SK-MEL-5 (cell line): ENCODE measurements at regions not wholly inside any gene's neighbourhood (a gene's known extent, or its start where the extent isn't known, plus 50 kb on each side); places are given as distances from the start of the nearest gene placed in this dataset.

ENCODE experiments used
- DNase-seq: peaks from one replicate; pipeline ENCODE4 v3.0.0-alpha.2; 2016; ENCODE audit warnings: low read depth, low spot score
- in situ Hi-C: cut with HindIII; loops from 2 replicates; pipeline ENCODE4 v1.10.0; 2016; ENCODE audit warnings: low sequenced_read_pairs, high pct_unique_total_duplicates, low pct_unique_long_range_greater_than_20kb

DNA sequence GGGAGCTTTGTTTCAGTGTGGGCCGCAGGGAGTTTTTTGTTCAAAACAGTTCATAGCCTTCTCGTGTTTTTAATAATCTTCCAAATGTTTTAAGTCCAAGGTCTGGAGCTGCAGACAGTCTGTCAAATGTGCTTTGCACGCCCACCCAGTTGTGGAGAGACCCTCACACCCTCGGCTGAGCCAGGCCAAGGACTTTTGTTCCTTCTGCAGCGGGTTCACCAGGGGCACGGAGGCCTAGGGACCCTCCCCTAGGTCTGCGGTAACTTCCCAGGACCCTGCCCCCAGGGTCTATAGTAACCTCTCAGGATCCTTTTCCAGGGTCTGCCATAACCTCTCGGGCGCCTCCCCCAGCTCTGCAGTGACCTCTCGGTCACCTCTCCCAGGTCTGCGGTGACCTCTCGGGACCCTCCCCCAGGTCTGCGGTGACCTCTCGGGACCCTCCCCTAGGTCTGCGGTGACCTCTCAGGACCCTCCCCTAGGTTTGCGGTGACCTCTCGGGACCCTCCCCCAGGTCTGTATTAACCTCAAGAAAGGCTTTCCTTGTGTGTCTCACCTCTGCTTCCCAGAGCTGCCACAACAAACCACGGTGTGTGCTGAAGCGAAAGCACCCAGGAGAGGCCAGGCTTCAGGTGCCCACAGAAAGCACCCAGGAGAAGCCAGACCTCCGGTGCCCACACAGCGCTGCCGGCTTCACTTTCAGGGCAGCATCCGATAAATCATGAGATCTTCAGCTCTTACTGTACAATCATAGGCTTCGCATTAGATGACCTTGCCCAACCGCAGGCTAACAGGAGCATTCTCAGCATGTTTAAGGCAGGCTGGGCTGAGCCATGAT lies 301.9 kb upstream of the SALL3 start:
- no peak for DNase-seq

DNA sequence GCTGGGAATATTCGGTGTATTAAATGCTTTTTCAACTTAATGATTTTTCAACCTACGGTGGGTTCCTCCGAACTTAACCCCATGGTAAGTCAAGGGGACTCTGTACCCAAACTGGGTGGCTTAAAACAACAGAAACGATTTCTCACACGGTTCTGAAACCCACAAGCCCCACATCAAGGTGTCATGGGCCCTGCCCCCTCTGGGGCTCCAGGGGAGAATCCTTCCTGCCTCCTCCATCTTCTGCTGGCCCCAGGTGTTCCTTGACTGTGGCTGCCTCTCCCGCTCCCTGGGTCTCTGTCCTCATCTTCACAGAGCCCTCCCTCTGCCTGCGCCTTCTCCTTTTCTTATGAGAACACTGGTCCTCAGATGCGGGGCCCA lies 301.3 kb upstream of the SALL3 start:
- in situ Hi-C loops: no loop called here
- DNase-seq: no peak

More for the DNA sequence above, 301.9 kb upstream of the SALL3 start:
- in situ Hi-C loops: no loop called here

DNA sequence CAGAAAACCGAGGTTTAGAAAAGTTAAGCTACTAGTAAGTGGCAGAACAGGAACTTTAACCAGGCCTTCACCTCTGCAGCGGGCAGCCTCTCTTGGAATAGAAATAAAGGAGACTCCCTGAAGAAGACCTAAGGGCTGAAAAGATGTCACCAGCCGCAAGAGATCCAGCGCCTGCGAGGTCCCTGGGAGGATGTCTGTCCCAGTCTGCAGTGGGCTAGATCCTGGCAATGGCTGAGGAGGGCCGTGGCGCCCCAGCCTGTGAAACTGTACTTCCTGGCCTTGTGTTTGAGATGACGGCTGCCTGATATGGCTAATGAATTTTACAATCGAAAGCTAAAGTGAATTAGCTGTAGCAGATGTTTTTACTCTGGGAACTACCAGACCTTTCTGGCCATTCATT lies 300.6 kb upstream of the SALL3 start:
- in situ Hi-C loops: no loop called here
- DNase-seq: no peak

DNA sequence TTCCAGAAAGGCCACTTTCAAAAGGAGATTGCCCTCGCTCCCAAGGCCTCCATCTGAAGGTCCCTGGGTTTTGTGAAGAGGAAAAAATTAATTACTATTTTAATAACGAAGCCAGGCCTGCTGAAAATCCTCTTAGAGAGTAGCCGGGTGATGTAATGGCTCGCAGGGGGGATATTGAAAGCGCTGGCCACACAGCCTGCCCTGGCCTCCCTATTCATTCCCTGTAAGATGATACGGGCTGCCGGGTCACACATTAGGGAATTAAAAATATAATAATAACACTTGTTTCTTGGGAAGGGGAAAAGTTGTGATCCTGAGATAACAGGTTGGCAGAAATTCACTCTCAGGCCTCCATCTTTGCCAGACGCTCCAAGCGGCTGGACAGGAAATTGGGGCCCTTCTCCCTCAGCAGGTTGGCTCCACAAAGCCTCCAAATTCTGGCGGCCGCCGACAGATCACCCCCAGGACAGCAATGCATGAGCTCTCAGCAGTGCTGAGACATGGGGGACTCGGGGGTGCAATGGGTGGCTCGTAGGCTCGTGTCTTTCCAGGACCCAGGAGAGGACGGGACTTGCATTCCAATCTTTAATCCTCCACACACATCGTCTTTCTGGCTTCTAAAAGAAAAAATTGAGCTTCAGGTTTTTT lies 299.9 kb upstream of the SALL3 start:
- no peak for DNase-seq
- in situ Hi-C loops: no loop called here

DNA sequence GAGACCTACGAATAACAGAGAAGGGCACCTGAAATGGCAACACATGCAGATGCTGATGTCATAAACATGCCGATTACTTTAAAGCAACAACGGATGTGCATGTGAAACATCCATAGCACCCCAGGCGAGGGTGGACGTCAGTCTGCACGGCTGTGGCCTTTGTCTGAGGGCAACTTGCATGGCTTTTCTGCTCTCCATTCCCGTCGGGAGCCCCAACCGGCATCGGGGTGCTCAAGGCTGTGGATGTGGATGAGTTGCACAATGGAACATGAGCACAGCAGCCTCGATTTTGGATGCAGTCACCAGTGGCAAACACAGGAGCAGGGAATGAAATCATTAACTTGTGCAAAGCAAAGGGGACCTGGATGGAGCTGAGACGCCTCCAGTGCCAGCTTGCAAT lies 298.2 kb upstream of the SALL3 start:
- DNase-seq: no peak
- in situ Hi-C loops: no loop called here

DNA sequence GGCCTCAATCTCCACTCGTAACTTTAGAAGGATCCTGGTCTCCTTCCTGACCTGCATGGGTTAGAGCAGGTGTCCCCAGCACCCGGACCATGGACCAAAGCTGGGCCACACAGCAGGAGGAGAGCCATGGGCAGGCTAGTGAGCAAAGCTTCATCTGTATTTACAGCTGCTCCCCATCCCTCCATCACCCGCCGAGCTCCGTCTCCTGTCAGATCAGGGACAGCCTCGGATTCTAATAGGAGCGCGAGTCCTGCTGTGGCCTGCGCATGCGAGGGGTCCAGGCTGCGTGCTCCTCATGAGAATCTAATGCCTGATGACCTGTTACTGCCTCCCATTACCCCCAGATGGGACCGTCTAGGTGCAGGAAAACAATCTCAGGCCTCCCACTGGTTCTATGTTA lies 297.7 kb upstream of the SALL3 start:
- in situ Hi-C loops: no loop called here
- DNase-seq: no peak

DNA sequence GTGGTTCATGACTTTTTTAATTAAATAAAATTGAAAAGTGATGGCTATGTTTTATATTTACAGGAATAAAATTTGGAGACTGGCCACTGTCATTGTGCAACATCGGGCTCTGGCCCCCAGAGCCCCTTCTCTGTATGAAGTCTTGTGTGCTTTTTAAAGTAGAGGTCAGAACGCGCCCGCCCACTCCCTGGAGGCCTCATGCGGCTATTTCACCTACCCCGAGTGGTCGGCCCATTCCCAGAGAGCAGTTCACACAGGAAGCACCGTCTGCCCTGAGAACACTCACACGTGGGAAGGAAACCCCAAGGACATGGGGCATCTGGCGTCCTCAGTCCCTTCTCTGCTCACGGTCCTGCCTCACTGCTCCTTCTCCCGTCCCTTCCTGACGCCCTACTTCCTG lies 296.9 kb upstream of the SALL3 start:
- in situ Hi-C loops: no loop called here
- no peak for DNase-seq

DNA sequence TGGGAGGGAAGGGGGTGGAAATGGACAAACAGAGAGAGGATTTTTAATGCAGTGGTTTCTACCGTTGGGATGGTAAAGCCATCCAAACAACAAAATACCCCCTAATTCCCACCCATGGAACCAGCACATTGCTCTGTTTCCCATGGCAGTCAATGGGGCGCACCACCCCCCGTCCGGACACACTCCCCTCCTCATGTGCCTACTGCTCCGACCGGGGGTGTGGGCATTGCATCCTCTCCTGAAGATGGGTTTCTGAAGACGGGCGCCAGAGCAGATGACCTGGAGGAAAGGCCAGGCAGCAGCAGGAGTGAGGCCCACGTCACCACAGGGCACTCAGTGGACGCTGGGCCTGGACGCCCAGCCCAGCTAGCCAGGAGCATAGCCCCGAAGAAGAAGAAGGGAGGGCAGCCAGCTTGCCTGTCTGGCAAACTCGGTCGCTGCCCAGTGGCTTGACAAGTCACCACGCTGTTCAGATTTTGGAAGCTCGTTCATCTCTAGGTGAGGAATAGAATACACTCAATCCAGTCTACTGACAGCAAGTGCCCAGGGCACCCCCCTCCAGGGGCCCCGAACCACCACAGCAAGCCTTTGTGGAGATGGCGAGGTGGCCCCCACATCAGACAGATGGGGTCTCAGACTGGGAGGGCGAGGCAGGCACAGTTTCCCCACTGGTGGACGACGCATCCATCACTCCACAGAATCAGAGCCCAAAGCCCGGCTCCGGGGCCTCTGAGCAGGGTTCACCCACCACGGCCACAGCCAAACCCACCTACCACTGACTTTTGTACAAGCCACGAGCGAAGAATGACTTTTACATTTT lies 296.2 kb upstream of the SALL3 start:
- in situ Hi-C loops: no loop called here
- no peak for DNase-seq

DNA sequence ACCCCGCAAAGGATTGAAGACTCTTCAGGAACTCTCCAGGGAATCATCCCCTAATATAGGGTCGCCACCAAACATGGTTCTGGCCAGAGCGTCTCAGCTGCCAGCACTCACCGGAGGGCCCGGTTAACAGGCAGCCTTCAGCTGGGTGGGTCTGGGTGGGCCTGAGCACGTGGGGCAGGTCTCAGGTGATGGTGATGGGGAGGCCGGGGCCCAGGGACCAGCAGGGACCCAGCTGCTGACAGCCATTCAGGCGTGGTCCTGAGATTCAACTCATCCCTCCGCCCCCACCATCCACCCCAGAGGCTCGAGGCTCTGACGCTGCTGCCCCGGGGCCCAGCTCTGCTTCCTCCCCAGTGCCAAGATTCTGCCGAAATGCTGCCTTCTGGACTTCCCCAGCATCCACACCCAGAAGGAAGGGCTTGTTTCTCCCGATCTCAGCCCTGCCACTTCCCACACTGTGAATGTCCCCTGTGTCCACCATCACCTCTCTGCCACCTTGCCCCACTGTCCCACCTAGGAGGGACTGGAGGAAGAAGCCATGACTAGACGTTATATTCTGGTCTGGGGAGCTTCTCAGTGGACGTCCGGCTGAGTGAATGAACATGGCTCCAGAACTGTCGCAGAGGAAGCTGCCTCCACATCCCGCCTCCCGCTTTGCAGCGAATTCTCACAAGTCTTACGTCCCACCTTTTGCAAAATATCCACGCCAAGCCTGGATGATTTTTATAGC lies 294.2 kb upstream of the SALL3 start:
- in situ Hi-C loops: no loop called here
- DNase-seq: no peak

DNA sequence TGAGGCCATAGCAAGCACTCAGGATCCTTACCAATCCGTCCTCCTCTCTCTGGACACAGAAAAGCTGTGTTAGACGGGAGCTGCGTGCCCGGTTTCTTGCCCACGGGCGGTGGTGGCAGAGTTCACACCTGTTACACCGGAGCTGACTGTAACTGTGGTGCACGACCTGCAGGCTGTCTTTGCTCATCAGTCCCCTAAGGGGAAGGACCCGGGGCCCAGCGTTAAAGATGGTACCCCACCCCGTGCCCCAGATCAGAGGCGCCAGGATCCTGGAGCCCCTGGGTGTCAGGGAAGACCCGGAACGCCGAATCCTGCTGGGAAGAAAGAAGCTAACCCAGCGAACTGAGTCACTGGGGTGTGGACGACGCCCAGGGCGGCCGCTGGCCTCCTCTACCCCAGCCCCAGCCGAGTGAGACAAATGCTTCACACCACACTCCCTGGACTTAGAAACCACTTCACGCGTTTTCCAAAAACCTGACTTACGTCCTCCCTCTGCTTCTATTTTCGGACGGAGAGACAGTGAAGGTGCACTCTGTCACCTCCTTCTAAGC lies 293.6 kb upstream of the SALL3 start:
- in situ Hi-C loops: no loop called here
- no peak for DNase-seq

DNA sequence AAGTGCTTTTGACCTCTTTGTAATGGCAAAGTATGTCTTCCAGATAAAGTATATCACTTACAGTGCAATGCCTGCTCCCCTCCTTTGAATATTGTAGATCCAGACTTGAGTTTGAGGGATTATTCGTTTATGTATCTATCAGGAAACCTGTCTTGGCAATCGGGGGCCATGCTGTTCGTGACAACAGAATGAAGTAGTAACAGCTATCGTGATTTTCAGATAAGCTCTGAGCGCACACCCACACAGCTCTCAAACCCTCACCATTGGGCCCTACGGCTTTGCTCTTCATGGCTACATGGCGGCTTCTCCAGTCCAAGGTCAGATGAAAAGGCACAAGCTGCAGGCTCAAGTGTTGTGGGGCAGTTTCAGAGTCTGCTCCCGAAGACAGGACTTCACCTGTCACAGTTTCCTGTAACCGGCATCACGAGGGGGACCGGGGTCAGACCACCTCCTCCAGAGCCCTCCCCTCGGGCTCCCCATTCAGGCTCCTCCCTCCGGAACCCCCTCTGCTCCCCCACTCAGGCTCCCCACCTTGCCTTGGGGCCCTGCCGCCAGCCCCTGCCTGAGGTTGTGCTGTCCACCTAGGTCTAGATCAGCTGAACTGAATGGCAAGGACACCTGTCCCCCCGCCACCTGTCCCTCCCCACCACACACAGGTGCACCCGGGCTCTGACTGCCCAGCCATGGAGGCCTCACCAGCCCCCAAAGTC lies 292.5 kb upstream of the SALL3 start:
- in situ Hi-C loops: no loop called here
- DNase-seq: no peak

DNA sequence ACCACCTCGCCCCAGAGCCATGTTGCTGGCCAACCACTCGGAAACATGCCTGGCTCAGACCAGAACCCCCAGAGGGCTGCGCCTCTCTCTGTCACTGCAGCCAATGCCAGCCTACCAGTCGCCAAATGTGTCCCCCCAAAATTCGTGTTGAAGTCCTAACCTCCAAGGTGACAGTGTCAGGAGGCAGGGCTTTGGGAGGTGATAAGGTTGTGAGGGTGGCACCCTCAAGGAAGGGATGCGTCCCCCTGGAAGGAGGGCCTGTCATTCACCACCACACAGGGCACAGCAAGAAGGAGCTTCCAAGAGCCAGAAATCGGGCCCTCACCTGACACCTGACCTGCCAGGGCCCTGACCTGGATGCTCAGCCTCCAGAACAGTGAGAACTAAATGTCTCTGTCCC lies 291.9 kb upstream of the SALL3 start:
- DNase-seq: no peak
- in situ Hi-C loops: no loop called here

DNA sequence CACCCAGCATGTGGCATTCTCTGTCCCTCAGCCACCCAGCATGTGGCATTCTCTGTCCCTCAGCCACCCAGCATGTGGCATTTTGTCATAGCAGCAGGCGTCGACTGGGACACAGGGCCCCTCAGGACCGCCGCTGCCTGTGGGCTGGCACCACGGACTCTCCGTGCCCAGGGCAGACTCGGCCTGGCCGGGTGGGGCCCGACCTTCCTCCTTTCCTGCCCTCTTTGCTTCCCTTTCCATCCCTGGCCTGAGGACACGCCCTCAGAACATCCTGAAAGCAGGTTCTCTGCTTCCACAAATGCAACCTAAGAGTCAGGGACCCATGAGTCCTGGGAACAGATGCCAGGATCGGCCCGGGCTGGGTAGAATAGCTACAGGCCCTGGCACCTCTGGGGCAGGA lies 291.4 kb upstream of the SALL3 start:
- no peak for DNase-seq
- in situ Hi-C loops: no loop called here

DNA sequence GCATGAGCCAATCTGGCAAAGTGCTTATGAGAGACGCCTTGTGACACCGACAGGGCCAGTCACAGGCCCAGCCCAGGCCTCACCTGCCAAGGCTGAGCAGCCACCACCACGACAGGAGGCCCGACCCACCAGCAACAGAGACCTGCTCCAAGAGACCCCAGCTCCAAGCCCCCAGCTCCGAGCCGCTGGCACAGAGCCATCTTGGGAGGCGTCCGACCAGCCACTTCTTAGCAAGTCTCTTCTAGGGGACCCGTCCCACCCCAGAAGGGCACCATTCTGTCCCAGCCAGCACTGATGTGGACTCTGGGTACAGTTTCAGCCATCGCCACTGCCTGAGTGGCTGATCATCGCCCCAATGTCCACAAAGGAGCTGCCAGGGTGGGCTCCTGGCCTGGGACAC lies 290.7 kb upstream of the SALL3 start:
- in situ Hi-C loops: no loop called here
- no peak for DNase-seq

DNA sequence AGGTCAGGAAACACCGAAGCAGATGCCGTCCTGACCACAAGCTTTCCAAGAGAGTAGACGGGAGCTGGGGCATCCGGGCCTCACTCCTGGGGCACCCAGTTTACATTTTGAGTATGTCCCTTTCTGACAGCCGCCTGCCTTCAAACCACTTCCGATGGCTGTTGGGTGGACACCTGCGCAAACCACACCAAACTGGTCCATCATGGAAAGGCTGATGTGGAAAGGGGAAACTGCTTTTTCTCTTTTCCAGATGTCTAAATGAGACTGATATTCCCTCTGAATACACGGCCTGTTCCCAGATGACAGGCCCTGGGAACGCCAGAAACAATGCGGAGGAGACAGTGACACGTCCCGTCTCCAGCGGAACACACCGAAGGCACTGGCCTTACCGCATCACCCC lies 290.0 kb upstream of the SALL3 start:
- DNase-seq: no peak
- in situ Hi-C loops: no loop called here

DNA sequence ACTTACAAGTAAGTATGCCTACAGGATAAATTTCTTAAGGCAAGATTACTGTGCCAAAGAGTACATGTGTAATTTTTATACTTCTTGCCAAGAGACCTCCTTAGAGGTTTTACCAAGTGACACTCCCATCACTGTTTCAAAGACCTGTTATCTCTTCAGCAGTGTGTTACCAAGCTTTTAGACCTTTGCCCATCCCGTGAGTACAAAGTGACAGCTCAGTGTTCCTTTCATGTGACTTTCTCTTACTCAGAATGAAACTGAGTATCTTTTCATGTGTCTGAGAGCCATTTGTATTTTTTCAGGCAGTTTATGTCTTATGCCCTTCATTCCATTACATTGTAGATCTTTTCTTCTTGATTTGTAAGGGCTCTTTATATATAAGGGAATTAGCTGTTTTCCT lies 287.5 kb upstream of the SALL3 start:
- in situ Hi-C loops: no loop called here
- no peak for DNase-seq

DNA sequence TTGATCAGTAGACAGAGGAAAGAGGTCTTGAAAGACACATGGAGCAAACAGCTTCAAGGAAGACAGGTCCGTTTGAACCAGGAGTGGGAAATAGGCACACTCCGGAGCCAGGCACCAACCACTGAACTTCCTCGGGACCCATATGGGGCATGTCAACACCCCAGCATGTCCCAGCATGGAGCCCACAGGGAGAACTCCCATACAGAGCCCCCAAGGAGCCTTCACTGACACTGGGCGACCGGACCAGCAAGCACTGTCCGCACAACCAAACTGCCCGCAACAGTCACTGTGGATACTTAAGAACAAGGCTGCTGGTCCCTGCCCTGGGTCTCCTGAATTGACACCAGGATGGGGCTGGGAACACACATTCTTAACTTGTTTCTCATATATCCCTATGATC lies 286.2 kb upstream of the SALL3 start:
- DNase-seq: no peak

More for the DNA sequence above, 286.2 kb upstream of the SALL3 start:
- in situ Hi-C loops: no loop called here
